IMR-90 (cell line): ENCODE measurements at regions not wholly inside any gene's neighbourhood (a gene's known extent, or its start where the extent isn't known, plus 50 kb on each side); places are given as distances from the start of the nearest gene placed in this dataset.

Experiments
- ATAC-seq: fragments of 200-7000 bp; cut with Tn5 transposase; 2 replicates; pipeline ENCODE4 v1.9.1; 2020; ENCODE audit warnings: low read depth, mild to moderate bottlenecking, moderate library complexity
- BruUV-seq: library from RNA; stranded (reverse); fragments of 400-500 nt; replicated peaks from 2 replicates; lab custom pipeline; 2021; lab: Mats Ljungman, UMichigan
- CTCF ChIA-PET: fragments of 300-600 bp; formaldehyde crosslinking; extraction: SDS; loops from one replicate; lab custom pipeline; 2021; ENCODE audit warnings: antibody characterized with exemption; lab: Yijun Ruan, JAX
- POLR2A ChIA-PET: fragments of 300-600 bp; sonication (Branson Sonifier 250); formaldehyde crosslinking; loops from one replicate; lab custom pipeline; 2022; ENCODE audit warnings: antibody characterized with exemption; ENCODE audit not compliant: unreplicated experiment; lab: Charles Lee
- DNase-seq: peaks from one replicate; pipeline ENCODE4 v3.0.0; 2013
- H2AFZ ChIP-seq: replicated peaks from 2 replicates; pipeline ENCODE3; 2013; ENCODE audit warnings: low read length, mild to moderate bottlenecking; ENCODE audit not compliant: poor library complexity
- H2AK5ac ChIP-seq: 2 replicates; pipeline ENCODE4 v1.6.1; 2013; ENCODE audit warnings: low read depth, low read length, inconsistent platforms
- H2AK9ac ChIP-seq: replicated peaks from 2 replicates; pipeline ENCODE3; 2013; ENCODE audit warnings: mild to moderate bottlenecking, low read depth, low read length, moderate library complexity; ENCODE audit not compliant: poor library complexity
- H2BK120ac ChIP-seq: 2 replicates; pipeline ENCODE4 v1.6.1; 2013; ENCODE audit warnings: low read depth, low read length, inconsistent platforms
- H2BK15ac ChIP-seq: 3 replicates; pipeline ENCODE4 v1.6.1; 2013; ENCODE audit warnings: low read depth, low read length, inconsistent platforms
- H2BK20ac ChIP-seq: 2 replicates; pipeline ENCODE4 v1.6.1; 2013; ENCODE audit warnings: low read depth, mild to moderate bottlenecking, inconsistent platforms, low read length, moderate library complexity
- H2BK5ac ChIP-seq: 2 replicates; pipeline ENCODE4 v1.6.1; 2013; ENCODE audit warnings: mild to moderate bottlenecking, low read depth, low read length, inconsistent platforms; ENCODE audit not compliant: poor library complexity, severe bottlenecking
- H3K14ac ChIP-seq: replicated peaks from 2 replicates; pipeline ENCODE4 v1.6.1; 2013; ENCODE audit warnings: low read depth, low read length, inconsistent platforms
- H3K18ac ChIP-seq: 2 replicates; pipeline ENCODE4 v1.6.1; 2013; ENCODE audit warnings: low read depth, low read length, control low read depth
- H3K23ac ChIP-seq: 2 replicates; pipeline ENCODE4 v1.6.1; 2013; ENCODE audit warnings: low read depth, low read length, inconsistent platforms
- H3K27ac ChIP-seq: 2 replicates; pipeline ENCODE4 v1.5.1; 2013; ENCODE audit warnings: mild to moderate bottlenecking, control low read depth, low read length; ENCODE audit not compliant: insufficient read depth
- H3K27me3 ChIP-seq: 2 replicates; pipeline ENCODE4 v1.6.1; 2013; ENCODE audit warnings: low read length; ENCODE audit not compliant: control insufficient read depth, insufficient read depth
- H3K36me3 ChIP-seq: 2 replicates; pipeline ENCODE4 v1.6.1; 2013; ENCODE audit warnings: low read length, mixed read lengths; ENCODE audit not compliant: control insufficient read depth, insufficient read depth
- H3K4ac ChIP-seq: 2 replicates; pipeline ENCODE4 v1.6.1; 2013; ENCODE audit warnings: low read depth, low read length, inconsistent platforms
- H3K4me1 ChIP-seq: 2 replicates; pipeline ENCODE4 v1.6.1; 2013; ENCODE audit warnings: low read length, mixed read lengths; ENCODE audit not compliant: control insufficient read depth, insufficient read depth
- H3K4me2 ChIP-seq: 2 replicates; pipeline ENCODE4 v1.6.1; 2013; ENCODE audit warnings: low read depth, mild to moderate bottlenecking, control low read depth, low read length, moderate library complexity
- H3K4me3 ChIP-seq: 2 replicates; pipeline ENCODE4 v1.5.1; 2013; ENCODE audit warnings: low read depth, mild to moderate bottlenecking, control low read depth, low read length, moderate library complexity; ENCODE audit not compliant: insufficient read depth
- H3K56ac ChIP-seq: 2 replicates; pipeline ENCODE4 v1.6.1; 2013; ENCODE audit warnings: low read length, inconsistent platforms; ENCODE audit not compliant: insufficient read depth; ENCODE audit errors: extremely low read depth
- H3K79me1 ChIP-seq, 2 experiments: 2 replicates each; pipeline ENCODE4 v1.6.1; 2013; ENCODE audit warnings: low read length in 2 of 2, inconsistent platforms in 1 of 2, low read depth in 1 of 2
- H3K9ac ChIP-seq: 2 replicates; pipeline ENCODE4 v1.6.1; 2013; ENCODE audit warnings: low read depth, low read length, control low read depth
- H3K9me1 ChIP-seq: 2 replicates; pipeline ENCODE4 v1.6.1; 2013; ENCODE audit warnings: low read length, inconsistent platforms; ENCODE audit not compliant: insufficient read depth
- H3K9me3 ChIP-seq: 2 replicates; pipeline ENCODE4 v1.6.1; 2013; ENCODE audit warnings: low read length; ENCODE audit not compliant: control insufficient read depth, insufficient read depth
- H4K20me1 ChIP-seq: 2 replicates; pipeline ENCODE4 v1.6.1; 2013; ENCODE audit warnings: low read length, inconsistent platforms; ENCODE audit not compliant: insufficient read depth
- H4K5ac ChIP-seq: 2 replicates; pipeline ENCODE4 v1.6.1; 2013; ENCODE audit warnings: mild to moderate bottlenecking, low read depth, low read length, control low read depth
- H4K8ac ChIP-seq, 2 experiments: 2 replicates each; pipeline ENCODE4 v1.6.1; 2013; ENCODE audit warnings: low read depth in 2 of 2, low read length in 2 of 2, control low read depth in 1 of 2, inconsistent platforms in 1 of 2
- H4K91ac ChIP-seq: 2 replicates; pipeline ENCODE4 v1.6.1; 2013; ENCODE audit warnings: low read depth, low read length, inconsistent platforms; ENCODE audit not compliant: insufficient read depth
- CEBPB ChIP-seq: IDR thresholded peaks from 2 replicates; pipeline ENCODE4 v1.6.1; 2012; ENCODE audit warnings: low read depth, low read length, improper control_type of control experiment
- CHD1 ChIP-seq: IDR thresholded peaks from 2 replicates; pipeline ENCODE4 v1.6.1; 2012; ENCODE audit warnings: low read depth, low read length, improper control_type of control experiment
- CTCF ChIP-seq: conservative IDR thresholded peaks from 2 replicates; pipeline ENCODE4 v1.5.1; 2012; ENCODE audit warnings: mild to moderate bottlenecking, low read depth, low read length, improper control_type of control experiment
- ELK1 ChIP-seq: fragments of 150-350 bp; IDR thresholded peaks from 2 replicates; pipeline ENCODE4 v1.6.1; 2016; ENCODE audit warnings: low read depth, mild to moderate bottlenecking, low read length, moderate library complexity, borderline replicate concordance
- FOS ChIP-seq: fragments of 150-350 bp; IDR thresholded peaks from 2 replicates; pipeline ENCODE4 v1.6.1; 2016; ENCODE audit warnings: low read depth, low read length
- MAFK ChIP-seq: IDR thresholded peaks from 2 replicates; pipeline ENCODE4 v1.6.1; 2012; ENCODE audit warnings: low read depth, low read length, improper control_type of control experiment
- MAZ ChIP-seq: IDR thresholded peaks from 2 replicates; pipeline ENCODE4 v1.6.1; 2012; ENCODE audit warnings: low read depth, mild to moderate bottlenecking, low read length, improper control_type of control experiment, moderate library complexity, borderline replicate concordance
- MXI1 ChIP-seq: IDR thresholded peaks from 2 replicates; pipeline ENCODE4 v1.6.1; 2012; ENCODE audit warnings: low read depth, mild to moderate bottlenecking, low read length, moderate library complexity, borderline replicate concordance
- NFE2L2 ChIP-seq: fragments of 150-350 bp; IDR thresholded peaks from 2 replicates; pipeline ENCODE4 v1.6.1; 2016; ENCODE audit warnings: low read depth, mild to moderate bottlenecking, low read length
- POLR2A ChIP-seq: IDR thresholded peaks from 2 replicates; pipeline ENCODE4 v1.6.1; 2012; ENCODE audit warnings: mild to moderate bottlenecking, low read depth, low read length
- RAD21 ChIP-seq: IDR thresholded peaks from 2 replicates; pipeline ENCODE4 v1.6.1; 2012; ENCODE audit warnings: low read length, improper control_type of control experiment
- RCOR1 ChIP-seq: IDR thresholded peaks from 2 replicates; pipeline ENCODE4 v1.6.1; 2012; ENCODE audit warnings: mild to moderate bottlenecking, low read length, improper control_type of control experiment; ENCODE audit not compliant: insufficient replicate concordance
- RFX5 ChIP-seq: IDR thresholded peaks from 2 replicates; pipeline ENCODE4 v1.8.0; 2012; ENCODE audit warnings: low read depth, mild to moderate bottlenecking, low read length, moderate library complexity
- USF2 ChIP-seq: fragments of 150-350 bp; IDR thresholded peaks from 2 replicates; pipeline ENCODE4 v1.6.1; 2017; ENCODE audit warnings: mild to moderate bottlenecking, antibody characterized with exemption, low read length, low read depth
- whole genome bisulfite sequencing, 2 experiments: methylation state at CpG; one replicate each; pipeline versions ENCODE4 v1.1.5 to v1.1.7; 2013; ENCODE audit warnings: missing lambda C conversion rate in 2 of 2; ENCODE audit not compliant: insufficient read length in 1 of 2; ENCODE audit errors: extremely low coverage in 2 of 2; 5-methylcytosine and 5-hydroxymethylcytosine counted together
- dilution Hi-C: fragments of 300-500 bp; cut with HindIII; formaldehyde crosslinking; loops from one replicate; pipeline ENCODE4 v1.14.3; 2018; ENCODE audit warnings: low sequenced_read_pairs; ENCODE audit not compliant: unreplicated experiment
- in situ Hi-C: fragments of 300-500 bp; cut with MboI; formaldehyde crosslinking; loops from 3 replicates; pipeline ENCODE4 v1.14.3; 2019; ENCODE audit warnings: low sequenced_read_pairs, inconsistent platforms, mixed read lengths
- intact Hi-C: fragments of 100-400 bp; cut with micrococcal nuclease; formaldehyde crosslinking; loops from 2 replicates; pipeline ENCODE4 v1.10.0; 2022

- ChIA-PET CTCF (no interaction called here), POLR2A (no interaction called here)
- H3K27me3 ChIP-seq: no peaks in the 10 kb centered on the region
- no peak overlapping the region for H4K5ac ChIP-seq
- H3K4me1 ChIP-seq: peaks cover 2% of the 10 kb centered on the region
- no peak overlapping the region for H2AK9ac ChIP-seq
- no peak overlapping the region for H3K14ac ChIP-seq
- no peak overlapping the region for H4K91ac ChIP-seq
- H3K9ac ChIP-seq: no peak overlapping the region
- H2AK5ac ChIP-seq: no peak overlapping the region
- H3K4me2 ChIP-seq: no peak overlapping the region
- H3K9me1 ChIP-seq: peaks cover 4% of the 10 kb centered on the region; the same call in 1 of the 2 replicates
- no peaks in the 10 kb centered on the region for H3K79me1 ChIP-seq
- in situ Hi-C loops (no loop called here), intact Hi-C loops (loop anchor here (5.0 kb wide), 1 partner anchor 42 kb away; no protein-coding TSS in a partner anchor), dilution Hi-C loops (no loop called here)
- H3K9me3 ChIP-seq: no peaks in the 10 kb centered on the region
- H3K18ac ChIP-seq: no peak overlapping the region
- H3K36me3 ChIP-seq: no peaks in the 10 kb centered on the region
- H2BK15ac ChIP-seq: no peak overlapping the region
- no peak overlapping the region for H3K27ac ChIP-seq
- DNase-seq (no peak), ATAC-seq (no peak)
- H2BK5ac ChIP-seq: no peak overlapping the region
- no peak overlapping the region for H3K56ac ChIP-seq
- H2BK120ac ChIP-seq: no peak overlapping the region
- peak overlapping the region; percentile 36 for H2AFZ ChIP-seq
- no peak overlapping the region for H4K8ac ChIP-seq
- no peaks in the 10 kb centered on the region for H4K20me1 ChIP-seq
- 85% methylated on average over 5 of the region's 18 CpGs; no CpG with 5 or more reads in 1 of the 2 experiments for WGBS, 2 experiments
- H3K4ac ChIP-seq: no peak overlapping the region
- no peak overlapping the region for H3K4me3 ChIP-seq
- H2BK20ac ChIP-seq: no peak overlapping the region
- TF ChIP-seq RCOR1 (no peak), RAD21 (no peak), RFX5 (no peak), MAZ (no peak), CEBPB (no peak), FOS (no peak), USF2 (no peak), MAFK (no peak), CTCF (no peak), CHD1 (no peak), ELK1 (no peak), NFE2L2 (no peak), POLR2A (no peak), MXI1 (no peak)
- no TSS peak for BruUV-seq
- H3K23ac ChIP-seq: no peak overlapping the region
These were observed 67.1 kb upstream of the MAP4K4 start for GRCh38 chr2:101630224-101630949.
